Activated naive CD4-positive, alpha-beta T cell treated with Interleukin-2 at 50 U/mL for 16 hours (primary cell): ENCODE measurements at regions not wholly inside any gene's neighbourhood (a gene's known extent, or its start where the extent isn't known, plus 50 kb on each side); places are given as distances from the start of the nearest gene placed in this dataset.
"Not testable (repeated sequence)": the region's sequence is repeated elsewhere in the genome, so short reads cannot be mapped to it uniquely, and the experiment has no call there.

Experiments used
- DNase-seq: peaks from one replicate; pipeline ENCODE4 v3.0.0-alpha.2; 2020

DNA sequence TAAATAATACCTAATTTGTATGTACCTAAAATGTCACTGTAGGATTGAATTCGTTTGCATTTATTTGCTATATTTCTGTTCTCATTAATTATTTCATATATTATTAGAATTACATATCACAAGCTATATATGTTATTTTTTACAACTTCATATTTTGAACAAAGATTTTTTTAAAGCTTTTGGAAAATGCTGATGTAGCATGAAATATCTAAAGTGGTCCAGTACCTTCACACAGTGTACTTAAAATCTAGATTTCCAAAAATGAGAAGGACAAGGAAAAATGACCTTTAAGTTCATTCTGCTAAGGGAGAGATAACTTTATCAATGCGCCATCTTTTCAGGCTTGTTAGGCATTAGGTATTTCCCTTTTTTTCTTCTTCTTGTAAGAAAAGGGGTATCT is 71.8 kb downstream of the LARP7 start:
- no peak for DNase-seq

GRCh38 chr4:112714922-112715901 is 78.3 kb downstream of the LARP7 start:
- DNase-seq: no peak

DNA sequence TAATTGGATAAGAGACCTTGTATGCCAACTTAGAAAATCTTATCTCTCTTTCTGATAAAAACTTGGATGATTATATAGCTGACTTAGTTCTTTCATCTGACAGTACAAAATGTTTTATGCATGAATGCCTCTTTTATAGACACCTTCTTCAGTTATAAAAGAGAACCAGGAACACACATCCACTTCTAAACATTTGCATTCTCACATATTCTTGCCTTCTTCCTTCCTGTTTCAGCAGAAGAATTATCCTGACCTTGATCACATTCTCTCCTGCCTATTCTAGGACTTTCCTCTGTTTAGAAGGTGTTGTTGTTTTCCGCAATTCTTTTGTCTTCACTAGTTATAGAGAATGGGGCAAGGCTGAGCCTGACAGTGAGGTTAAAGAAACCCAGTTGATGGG is 80.9 kb downstream of the LARP7 start:
- DNase-seq: no peak

GRCh38 chr4:112721627-112722026 is 84.7 kb downstream of the LARP7 start:
- DNase-seq: no peak

DNA sequence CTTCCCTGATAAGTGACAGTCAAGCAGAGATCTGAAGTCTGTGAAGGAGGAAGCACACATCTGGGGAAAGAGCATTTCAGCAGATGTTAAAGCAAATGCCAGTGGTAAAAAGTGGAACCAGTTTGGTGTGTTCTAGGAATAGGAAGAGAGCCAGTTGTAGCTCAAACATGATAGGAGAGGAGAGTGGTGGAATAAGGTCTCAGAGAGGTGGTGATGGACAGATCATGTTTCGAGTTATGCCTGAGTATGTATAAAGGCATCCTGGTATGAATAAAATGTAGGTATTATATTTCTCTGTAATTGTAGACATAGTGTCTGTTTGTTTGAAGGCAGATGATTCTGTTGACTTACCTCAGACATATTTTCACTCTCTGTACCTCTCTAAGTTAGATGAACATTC is 89.1 kb downstream of the LARP7 start:
- DNase-seq: no peak

- DNase-seq: not testable (repeated sequence)
Measured at GRCh38 chr4:112727728-112728127, 90.8 kb downstream of the LARP7 start.

- no peak for DNase-seq
Measured at GRCh38 chr4:112731715-112732114, 94.8 kb downstream of the LARP7 start.

DNA sequence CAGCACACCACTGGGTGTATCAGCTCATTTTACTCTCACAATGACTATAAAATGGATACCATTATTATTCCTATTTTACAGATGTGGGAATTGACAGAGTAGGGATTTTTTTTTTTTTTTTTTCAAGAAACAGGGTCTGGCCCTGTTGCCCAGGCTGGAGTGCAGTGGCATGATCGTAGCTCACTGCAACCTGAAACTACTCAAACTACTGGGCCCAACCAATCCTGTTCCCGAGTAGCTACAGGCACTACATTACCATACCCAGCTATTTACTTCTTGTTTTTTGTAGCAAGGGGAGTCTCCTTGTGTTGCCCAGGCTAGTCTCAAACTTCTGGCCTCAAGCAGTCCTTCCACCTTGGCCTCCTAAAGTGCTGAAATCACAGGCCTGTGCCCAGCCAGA is 95.2 kb downstream of the LARP7 start:
- DNase-seq: no peak

DNA sequence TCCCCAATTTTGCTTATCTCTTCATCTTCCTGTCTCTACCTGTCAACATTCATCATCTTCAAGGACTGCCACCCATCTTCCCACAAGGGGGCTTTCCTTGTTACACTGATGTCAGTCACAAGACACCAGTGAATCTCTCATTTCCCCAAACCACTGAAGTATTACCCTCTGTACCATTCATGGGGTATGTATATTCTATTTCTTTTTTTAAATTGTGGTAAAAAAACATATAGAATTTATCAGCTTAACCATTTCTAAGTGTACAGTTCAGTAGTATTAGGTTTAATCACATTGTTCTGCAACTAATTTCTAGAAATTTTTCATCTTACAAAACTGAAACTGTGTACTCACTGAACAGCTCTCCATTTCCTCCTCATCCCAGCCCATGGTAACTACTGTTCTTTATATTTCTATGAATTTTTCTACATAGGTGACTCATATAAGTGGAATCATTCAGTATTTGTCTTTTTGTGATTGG is 98.6 kb downstream of the LARP7 start:
- no peak for DNase-seq

DNA sequence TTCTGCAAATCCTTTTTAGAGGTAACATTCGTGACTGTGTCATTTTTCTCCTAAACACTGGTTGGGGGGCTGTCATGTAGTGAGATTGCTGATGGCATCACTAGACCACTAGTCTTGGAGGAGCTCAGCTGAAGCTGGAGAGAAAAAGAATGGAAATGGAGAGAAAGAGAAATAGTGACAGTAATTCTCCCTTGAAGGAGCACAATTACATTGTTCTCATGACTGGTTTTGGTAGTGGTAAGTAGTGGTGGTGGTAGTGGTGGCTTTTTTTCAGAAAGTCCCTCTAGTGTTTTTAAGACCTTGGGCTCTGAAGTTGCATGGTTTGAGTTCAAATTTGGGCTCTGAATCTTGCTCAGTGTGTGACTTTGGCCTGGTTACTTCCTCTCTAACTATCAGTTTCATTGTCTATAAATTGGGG is 99.8 kb downstream of the LARP7 start:
- DNase-seq: no peak

DNA sequence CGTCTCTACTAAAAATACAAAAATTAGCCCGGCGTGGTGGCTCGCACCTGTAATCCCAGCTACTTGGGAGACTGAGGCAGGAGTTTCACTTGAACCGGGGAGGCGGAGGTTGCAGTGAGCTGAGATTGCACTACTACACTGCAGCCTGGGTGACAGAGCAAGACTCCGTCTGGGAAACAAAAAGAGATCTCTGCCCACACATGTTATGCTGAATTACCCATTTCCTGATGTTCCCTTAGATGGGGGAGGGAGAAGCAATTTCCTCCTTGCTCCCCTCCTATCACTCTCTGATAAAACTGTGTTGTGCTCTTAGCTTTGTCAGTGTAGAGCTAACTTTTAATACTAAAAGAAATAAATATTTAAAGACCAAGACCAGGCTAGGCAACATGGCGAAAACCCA is 102.5 kb downstream of the LARP7 start:
- no peak for DNase-seq

DNA sequence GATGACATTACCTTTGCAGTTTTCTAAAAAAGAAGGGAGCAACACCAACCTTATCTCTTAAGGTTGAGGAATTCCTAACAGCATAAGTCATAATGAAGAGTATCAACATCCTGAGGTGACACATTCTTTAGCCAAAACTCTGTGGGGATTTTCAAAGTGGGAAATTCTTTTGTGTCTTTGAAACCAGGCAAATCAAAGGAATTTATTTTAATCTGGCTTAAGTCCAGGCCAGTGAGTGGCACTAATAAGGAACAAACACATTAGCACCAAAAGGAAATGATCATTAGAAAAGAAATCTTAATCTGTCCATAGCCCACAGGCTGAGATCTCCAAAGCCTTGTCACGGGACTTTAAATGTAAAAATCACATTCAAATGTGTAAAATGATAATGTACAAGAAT is 110.1 kb downstream of the LARP7 start:
- DNase-seq: no peak

DNA sequence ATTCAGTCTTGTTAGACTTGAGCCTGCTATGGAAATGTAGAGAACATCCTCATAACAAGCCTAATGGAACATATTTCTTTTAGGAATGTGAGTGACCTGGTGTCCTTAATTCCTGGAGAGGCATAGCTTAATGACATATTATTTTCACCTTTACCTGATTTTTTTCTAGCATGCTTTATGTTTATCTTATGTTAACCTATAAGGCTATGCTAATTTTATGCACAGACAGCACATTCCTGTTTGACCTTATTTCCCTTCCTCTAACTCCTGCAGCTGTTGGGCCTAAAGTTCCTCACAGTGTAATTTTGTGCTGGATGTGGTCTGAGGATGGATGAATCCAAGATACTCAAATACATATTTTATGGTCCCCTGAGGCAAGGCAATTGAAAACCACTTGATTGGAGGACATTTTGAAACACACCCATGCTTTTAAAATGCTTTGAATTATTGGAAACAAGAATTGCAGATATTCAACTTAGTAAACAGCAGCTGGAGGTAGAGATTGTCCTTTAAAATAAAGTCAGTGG is 111.5 kb downstream of the LARP7 start:
- no peak for DNase-seq

DNA sequence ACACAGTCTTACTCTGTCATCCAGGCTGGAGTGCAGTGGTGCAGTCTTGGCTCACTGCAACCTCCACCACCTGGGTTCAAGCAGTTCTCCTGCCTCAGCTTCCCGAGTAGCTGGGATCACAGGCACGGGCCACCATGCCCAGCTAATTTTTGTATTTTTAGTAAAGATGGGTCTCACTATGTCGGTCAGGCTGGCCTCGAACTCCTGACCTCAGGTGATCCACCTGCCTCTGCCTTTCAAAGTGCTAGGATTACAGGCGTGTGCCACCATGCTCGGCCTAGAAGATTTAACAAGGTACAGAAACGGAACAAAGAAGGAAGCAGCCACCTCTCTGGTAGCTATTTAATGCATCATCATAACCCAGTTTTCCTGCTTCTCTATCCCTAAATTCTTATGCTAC is 113.8 kb downstream of the LARP7 start:
- DNase-seq: not testable (repeated sequence)

GRCh38 chr4:112751447-112751846 is 114.5 kb downstream of the LARP7 start:
- no peak for DNase-seq

DNA sequence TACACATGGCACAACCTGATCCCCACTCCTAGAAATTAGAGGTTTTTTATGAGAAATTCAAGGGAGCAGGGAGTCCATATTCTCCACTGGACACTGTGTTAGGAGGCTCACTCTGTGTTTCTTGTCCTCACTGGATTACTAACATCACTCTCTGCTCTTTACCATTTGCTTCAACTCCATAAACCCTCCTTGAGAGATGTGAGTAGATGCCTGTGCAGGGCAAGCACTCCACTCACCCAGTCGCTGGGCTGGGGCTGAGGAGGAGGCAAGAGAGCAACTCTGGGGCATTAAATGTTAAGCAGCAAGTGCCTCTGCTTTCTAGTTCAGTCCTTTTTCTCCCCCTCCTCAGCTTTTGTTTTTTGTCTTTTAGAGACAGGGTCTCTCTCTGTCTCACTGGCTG is 115.1 kb downstream of the LARP7 start:
- DNase-seq: no peak

DNA sequence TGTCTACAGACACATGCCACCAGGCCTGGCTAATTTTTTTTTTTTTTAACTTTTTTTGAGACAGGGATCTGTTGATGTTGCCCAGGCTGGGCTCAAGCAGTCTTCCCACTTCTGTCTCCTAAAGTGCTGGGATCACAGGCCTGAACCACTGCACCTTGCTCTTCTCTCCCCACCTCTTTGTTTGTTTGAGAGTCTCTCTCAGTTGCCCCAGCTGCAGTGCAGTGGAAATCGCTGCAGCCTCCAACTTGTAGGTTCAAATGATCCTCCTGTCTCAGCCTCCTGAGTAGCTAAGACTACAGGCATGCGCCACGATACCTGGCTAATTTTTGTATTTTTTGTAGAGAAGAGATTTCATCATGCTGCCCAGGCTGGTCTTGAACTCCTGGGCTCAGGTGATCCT is 115.6 kb downstream of the LARP7 start:
- no peak for DNase-seq

DNA sequence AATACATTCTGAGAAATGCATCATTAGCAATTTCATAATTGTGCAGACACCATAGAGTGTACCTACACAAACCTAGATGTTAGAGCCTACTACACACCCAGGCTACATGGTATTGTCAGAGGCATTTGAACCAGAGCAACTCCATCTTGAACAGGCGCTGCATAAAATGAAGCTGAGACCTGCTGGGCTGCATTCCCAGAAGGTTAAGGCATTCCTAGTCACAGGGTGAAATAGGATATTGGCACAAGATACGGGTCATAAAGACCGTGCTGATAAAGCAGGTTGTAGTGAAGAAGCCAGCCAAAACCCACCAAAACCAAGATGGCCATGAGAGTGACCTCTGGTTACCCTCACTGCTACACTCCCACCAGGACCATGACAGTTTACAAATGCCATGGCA is 116.4 kb downstream of the LARP7 start:
- DNase-seq: no peak

DNA sequence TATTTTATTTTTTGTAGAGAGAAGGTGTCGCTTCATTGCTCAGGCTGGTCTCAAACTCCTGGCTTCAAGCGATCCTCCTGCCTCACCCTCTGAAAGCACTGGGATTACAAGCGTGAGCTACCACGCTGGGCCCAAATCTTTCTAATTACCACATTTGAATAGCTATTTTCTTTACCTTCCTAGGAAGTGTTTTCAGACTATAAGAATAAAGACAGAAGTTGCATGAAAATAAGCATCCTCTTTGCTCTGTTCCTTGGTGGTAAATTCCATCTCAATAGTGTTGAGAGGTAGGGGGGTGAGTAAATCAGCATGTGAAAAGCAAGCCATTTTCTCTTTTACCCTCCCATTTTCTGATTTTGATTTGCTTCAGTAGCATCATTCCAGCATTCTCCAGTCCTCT is 122.4 kb downstream of the LARP7 start:
- DNase-seq: no peak

DNA sequence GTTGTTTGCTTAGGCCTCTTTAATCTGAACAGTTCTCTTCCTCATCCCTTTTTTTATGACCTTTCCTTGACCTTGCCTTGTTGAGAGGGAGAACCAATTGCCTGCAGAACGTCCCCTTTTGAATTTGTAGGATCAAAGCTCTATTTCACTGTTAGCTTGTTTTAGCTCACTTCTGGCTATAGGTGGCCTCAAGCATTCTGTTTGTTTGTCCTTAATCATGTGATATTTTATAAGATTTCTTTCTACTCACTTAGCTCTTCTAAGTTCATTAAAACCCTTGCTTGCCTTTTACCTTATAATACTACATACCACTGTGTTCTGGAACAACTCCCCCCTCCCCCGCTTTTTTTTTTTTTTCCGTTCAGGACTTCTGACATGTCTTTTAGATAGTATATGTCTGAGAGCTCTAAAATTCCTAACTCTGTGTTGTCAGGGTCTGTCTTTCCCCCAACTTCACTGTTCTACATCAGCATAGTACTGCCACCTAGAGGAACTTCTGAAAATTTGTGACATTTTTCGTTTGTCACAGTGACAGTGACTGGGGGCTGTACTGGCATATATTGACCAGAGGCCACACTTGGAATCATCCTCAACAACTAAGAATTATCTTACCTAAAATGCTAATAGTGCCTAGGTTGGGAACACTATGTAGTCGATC is 128.5 kb downstream of the LARP7 start:
- no peak for DNase-seq

DNA sequence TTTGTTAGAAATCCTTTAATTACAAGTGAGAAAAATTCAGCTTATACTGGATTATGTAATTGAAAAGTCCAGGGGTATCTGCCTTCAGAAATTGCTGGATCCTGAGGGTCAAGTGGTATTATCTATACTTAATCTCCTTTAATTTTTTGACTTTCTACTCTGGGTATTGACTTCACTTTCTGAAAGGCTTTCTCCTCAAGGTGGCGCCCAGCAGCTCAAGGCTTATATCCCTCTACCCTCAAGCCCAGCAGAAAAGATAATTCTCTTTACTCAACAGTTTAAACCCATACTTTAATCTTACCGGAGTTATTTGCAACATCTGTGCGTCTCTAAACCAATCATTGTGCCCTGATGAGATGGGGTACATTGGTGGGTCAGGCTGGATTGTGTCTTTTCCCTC is 129.5 kb downstream of the LARP7 start:
- DNase-seq: no peak

GRCh38 chr4:112767386-112767785 is 130.4 kb downstream of the LARP7 start:
- DNase-seq: no peak

GRCh38 chr4:112770114-112770513 is 133.2 kb downstream of the LARP7 start:
- no peak for DNase-seq

GRCh38 chr4:112775801-112776200 is 138.9 kb downstream of the LARP7 start:
- no peak for DNase-seq
